Retina (tissue), 1 donor: ENCODE measurements at regions not wholly inside any gene's neighbourhood (a gene's known extent, or its start where the extent isn't known, plus 50 kb on each side); places are given as distances from the start of the nearest gene placed in this dataset.

Experiments
- DNase-seq: peaks from one replicate; pipeline ENCODE4 v3.0.0-alpha.2; 2016

DNA sequence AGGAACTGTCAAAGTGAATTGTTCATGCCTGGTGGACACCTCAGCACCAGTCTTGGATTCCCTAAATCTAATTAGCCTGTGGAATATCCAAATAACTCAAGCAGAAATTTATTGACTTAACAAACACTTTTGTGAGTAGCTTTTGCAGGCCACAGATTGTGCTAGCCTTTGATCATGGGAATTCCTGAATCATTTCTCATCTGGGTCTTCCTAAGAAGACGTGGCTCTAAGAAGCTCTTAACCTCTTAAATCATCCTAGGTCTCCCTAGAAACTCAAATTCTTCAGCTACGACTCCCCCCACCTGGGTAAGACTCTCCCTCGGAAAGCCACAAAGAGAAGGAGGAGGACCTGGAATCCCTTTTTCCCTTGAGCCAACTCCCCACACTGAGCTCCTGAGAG, 53.8 kb upstream of the PSEN2 start:
- DNase-seq, result peak; percentile 36

DNA sequence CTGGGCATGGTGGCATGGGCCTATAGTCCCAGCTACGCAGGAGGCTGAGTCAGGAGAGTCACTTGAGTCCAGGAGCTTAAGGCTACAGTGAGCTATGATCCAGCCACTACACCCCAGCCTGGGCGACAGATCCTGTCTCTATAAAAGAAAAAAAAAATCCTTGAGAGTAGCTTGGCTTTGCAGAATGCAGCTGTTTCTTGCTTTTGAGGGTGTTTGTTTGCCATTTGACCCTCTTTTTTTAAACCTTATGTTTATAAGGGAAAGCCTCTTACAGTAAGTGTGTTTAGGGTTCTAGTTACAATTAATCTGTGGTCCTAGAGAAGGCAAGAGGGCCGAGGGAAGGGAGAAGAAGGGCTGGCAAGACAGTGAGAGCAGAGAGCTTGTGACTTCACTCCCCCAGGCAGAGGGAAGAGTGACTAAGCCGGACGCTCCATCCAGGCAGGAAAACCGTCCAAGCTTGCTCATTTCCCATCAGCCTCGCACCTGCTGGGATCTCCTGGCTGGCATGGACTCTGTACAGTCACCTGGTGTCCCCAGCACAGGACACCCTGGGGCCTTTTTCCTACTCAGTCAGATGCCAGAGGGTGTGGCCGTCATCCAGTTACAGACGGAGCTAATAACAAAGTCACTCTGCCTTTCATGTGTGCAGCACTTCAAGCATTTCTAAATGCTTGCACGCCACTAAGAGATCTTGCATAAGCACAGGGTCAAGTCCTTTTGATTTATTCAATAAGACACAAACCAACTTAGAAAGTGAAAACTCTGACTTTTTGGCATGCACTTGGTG, 55.5 kb upstream of the PSEN2 start:
- DNase-seq, result peak; percentile 22

GRCh38 chr1:226813671-226814591, 56.5 kb upstream of the PSEN2 start:
- DNase-seq, result no peak

DNA sequence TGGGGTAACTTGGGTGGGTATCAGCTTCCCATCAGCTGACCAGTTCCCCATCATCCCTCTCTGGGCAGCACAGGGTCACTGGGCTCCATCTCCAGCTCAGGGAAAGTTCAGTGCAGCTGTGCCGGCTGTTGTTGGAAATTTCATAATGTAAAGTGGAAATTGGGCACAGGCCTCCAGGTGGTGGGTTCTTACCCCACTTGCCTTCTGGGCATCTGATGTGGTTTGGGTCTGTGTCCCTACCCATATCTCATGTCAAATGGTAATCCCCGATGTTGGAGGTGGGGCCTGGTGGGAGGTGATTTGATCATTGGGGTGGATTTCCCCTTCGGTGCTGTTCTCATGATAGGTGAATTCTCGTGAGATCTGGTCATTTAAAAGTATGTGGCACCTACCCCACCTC, 59.7 kb upstream of the PSEN2 start:
- no peak for DNase-seq

- DNase-seq, result no peak
Measured at GRCh38 chr1:226809785-226810571, 60.4 kb upstream of the PSEN2 start.

GRCh38 chr1:226808501-226808900, 61.9 kb upstream of the PSEN2 start:
- DNase-seq, result no peak

DNA sequence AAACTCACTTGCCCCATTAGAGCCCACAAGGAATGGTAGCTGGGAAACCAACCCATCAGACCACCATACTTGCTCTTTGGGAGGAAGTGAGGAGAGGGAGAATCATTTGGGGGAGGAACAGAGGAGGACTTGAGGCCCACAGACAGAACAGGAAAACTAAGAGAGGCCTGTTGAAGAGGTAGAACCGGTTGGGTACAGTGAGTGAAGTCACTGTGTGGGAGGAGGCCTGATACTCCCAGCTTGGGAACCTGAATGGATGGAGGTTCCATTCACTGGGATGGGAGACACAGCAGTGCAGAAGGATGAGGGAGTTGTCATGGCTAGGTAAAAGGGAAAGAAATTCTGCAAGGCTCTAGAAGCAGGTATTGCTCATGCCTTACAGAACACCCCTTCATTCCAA, 63.4 kb upstream of the PSEN2 start:
- DNase-seq, result no peak

DNA sequence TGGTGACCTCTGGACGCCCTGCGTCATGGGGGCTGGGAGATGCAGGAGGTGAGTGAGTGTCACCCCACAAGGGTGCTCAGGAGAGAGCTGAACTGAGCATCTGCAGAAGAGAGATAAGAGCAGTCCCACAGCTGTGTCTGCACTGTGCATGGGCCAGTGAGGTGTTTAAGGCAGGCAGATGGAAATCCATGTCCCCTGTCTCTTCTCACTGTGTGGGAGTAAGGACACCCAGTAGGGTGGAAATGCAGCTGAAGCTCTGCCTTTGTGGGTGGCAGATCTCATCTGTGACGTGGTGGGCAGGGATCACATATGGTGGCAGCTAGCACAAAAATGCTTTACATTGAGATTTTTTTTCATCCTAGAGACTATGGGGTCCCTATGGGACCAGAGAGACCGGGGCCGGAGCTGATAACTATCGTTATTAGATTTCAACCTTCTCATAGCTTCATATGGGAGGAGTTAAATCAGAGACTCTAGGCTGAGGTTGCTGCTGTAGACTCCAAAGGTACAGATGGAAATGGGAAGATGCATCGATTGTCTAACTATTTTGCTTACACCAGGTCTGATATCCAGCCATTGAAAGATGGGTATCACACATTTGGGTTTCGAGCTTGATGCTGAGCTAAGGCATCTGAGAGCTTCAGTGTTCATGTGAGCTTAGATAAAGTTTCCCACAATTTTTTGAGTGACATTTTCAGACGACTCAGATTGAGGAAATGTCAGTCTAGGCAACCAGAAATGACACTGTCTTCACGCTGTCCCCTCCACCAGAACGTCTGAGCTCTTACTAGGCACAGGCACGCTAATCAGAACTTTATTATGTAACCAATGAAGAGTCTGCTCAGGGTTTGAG, 65.3 kb upstream of the PSEN2 start:
- no peak for DNase-seq

GRCh38 chr1:226800763-226801380, 61.8 kb upstream of the ITPKB start:
- no peak for DNase-seq

- DNase-seq, result no peak
Measured at GRCh38 chr1:226799634-226800281, 60.7 kb upstream of the ITPKB start.

GRCh38 chr1:226798427-226799411, 59.6 kb upstream of the ITPKB start:
- DNase-seq, result no peak

DNA sequence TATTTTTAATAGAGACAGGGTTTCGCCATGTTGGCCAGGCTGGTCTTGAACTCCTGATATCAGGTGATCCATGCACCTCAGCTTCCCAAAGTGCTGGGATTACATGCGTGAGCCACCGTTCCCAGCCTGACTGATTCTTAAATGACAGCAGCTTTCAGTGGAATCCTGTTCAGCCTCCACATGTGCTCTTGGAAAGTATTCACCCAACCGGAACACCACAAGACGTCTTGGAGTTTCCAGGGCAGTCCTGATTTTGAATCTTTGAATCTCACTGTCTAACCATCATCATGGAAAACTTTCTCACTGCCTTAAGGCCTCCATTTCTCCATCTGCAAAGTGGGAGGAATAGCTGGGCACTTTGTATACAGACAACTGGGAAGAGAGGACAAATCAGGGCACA, 58.1 kb upstream of the ITPKB start:
- no peak for DNase-seq

- no peak for DNase-seq
Measured at GRCh38 chr1:226793620-226794276, 54.7 kb upstream of the ITPKB start.

- no peak for DNase-seq
Measured at GRCh38 chr1:226792368-226792767, 53.3 kb upstream of the ITPKB start.

DNA sequence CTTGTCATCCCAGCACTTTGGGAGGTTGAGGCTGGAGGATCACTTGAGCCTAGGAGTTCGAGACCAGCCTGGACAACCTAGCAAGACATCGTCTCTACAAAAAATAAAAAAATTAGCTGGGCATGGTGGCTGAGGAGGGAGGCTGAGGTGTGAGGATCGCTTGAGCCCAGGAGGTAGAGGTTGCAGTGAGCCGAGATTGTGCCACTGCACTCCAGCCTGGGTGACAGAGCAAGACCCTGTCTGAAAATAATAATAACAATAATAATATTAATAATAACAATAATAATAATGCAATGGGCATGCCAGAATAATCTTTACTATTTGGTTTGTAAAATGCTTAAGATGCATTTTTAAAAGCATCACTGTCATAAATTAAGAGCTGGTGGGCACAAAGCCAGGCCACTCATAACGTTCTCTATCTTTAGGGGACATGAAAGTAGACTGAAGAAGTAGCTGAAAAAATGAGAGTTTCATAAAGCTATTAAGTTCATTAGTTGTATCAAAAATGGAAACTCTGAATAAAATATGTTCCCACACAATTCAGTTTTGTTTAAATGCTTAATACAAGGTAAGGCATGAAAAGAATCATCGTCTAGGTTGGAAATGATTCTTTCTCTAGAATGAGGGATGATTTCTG, 51.6 kb upstream of the ITPKB start:
- no peak for DNase-seq

DNA sequence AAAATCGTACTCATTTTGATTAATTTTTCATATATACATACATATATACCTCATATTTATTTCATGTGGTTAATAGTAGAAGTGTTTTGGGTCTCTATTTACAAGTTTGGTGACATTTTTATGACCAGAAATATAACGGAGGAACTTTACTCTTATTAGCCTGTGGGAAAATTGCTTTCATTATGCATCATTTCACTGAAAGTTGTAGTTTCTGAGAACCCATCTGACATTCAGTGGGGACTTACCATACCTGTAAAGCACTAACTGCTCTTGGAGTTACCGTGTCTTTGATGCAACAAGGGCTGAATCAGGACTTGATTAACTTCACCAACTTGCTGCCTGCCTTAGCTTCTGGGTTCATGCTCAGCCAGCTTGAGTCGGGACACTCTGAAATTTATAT, 49.9 kb upstream of the ITPKB start:
- no peak for DNase-seq
